CD4-positive, alpha-beta T cell treated with Interleukin-4 for 1 hour (primary cell): ENCODE measurements at regions not wholly inside any gene's neighbourhood (a gene's known extent, or its start where the extent isn't known, plus 50 kb on each side); places are given as distances from the start of the nearest gene placed in this dataset.

Source experiments
- DNase-seq, 2 donors: peaks; one replicate each; pipeline ENCODE4 v3.0.0-alpha.2; 2020 to 2022

DNA sequence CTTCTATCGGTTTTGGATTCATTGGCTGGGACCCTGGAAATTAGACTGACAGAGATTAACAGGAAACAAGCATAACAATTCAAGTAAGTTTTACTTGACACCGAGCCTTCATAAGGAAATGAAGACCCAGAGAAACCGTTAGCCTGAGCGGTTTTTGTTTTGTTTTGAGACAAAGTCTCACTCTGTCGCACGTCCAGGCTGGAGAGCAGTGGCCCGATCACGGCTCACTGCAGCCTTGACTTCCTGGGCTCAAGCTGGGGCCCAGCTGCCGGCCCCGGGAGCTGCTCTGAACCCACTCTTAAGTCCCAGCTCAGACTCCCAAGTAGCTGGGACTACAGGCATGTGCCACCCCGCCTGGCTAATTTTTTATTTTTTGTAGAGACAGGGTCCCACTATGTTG is 321.3 kb downstream of the SEC14L1 start:
- peak in 1 of 2 donors; percentile 56 for DNase-seq

- no peak for DNase-seq
These were observed 322.1 kb downstream of the SEC14L1 start for GRCh38 chr17:77462553-77463497.

- no peak for DNase-seq
These were observed 324.2 kb downstream of the SEC14L1 start for GRCh38 chr17:77464988-77465357.

DNA sequence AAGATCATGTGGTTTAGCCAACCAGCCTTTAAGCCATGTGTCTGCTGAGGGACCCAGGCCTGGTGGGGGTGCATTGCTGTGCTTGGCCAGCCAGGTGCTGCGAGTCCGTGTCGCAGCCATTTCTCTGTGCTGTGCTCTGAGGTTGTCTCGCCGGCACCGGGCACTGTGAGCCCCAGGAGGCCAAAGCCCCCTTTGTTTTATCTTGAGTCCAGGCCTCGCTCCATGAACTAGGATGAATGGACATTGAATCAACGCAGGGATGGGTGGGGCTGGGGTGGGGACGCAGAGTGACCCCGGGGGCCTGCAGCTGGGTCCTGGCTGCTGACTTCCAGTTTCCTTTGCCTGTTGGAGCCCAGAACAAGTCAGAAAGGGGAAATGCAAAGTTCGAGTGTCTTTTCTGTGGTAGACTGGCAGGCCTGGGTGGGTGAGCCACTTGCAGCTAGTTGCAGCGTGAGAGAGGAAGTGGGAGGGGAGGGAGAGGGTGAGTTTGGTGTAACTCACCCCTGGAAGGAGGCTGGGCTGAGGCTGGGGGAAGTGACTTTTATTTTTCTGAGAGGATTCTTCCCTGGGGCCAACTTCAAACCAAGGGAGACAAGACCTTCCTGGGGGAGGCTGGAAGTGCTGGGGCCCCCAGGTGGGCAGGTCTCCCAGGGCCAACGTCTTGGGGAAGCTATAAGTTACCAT is 324.7 kb downstream of the SEC14L1 start:
- DNase-seq = peak; percentile 83 to 87

GRCh38 chr17:77466140-77466539 is 325.4 kb downstream of the SEC14L1 start:
- DNase-seq = no peak

DNA sequence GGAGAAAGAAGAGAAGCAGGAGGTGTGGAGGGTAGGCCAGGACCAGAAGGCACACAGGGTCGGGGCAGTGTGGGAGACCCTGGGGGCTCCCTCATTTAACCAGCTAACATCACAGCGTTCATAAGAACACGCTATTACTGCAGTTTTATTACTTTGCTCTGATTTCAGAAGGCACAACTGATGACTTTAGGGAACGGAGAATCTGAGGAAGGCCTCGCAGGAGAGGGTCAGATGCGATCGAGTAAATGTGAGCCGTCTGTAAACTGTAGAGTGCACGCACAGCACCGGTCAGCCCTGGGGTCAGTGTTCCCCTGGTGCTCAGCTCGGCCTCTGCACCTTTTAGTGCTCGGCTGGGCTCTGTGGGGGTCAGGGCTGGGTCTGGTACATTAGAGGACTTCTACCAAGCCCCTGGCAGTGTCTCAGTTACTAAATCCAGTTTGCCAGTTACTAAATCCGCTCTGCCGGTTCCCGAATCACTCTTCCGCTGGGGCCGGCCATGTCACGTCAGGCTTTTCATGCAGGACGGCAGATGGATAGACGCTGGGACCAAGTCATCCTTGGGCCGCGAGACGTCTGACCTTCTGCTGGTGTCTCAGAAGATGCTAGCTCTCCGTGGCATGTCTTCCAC is 325.9 kb downstream of the SEC14L1 start:
- no peak for DNase-seq

DNA sequence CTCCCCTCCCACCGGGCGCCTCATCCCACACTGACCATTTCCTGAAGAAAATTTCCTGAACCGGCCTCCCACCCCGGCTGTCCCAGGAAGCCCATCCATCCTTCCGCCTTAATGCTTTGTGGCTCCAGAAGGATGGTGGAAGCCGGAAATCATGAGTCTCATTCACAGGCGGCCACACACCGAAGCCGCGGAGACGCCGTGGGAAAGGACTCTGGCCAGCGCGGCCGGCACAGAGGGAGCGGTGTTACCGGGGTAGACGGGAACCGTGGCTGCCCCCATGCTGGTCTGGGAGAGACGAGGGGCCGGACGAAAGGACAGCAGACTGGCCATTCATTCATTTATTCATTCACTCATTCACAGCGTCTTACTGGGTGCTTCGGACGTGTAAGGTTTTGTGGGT is 326.8 kb downstream of the SEC14L1 start:
- DNase-seq = no peak

DNA sequence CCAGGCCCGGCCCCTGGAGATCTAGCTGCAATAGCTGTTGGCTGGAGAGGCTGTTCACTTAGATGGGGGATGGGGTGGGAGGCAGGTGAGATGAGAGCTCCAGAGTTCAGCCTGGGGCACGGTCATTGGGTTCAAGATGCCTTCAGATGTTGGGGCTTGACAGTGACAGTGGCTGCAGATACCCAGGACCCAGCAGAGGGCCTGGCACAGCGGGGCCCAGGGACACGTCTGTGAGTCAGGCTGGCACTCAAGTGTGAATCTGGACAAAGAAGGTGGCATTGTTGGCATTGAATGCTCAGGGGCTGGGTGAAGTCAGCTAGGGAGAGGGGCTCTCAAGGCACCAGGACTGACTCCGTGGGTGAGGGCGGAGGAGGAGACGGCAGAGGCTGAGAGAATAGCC is 328.1 kb downstream of the SEC14L1 start:
- DNase-seq = no peak

DNA sequence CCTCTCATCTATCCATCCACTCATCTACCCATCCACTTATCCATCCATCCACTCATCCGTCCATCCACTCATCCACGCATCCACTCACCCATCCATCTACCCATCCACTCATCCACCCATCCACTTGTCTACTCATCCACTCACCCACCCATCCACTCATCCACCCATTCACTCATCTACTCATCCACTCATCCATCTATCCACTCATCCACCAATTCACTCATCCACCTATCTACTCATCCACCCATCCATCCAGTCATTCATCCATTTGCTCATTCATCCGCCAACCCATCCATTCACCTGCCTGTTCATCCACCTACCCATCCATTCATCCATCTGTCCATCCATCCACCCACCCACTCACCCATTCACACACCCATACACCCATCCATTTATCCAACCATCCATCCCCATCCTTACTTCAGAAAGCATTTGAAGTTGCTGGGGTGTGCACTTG is 329.6 kb downstream of the SEC14L1 start:
- DNase-seq = no peak

GRCh38 chr17:77470800-77471733 is 330.3 kb downstream of the SEC14L1 start:
- DNase-seq = no peak

DNA sequence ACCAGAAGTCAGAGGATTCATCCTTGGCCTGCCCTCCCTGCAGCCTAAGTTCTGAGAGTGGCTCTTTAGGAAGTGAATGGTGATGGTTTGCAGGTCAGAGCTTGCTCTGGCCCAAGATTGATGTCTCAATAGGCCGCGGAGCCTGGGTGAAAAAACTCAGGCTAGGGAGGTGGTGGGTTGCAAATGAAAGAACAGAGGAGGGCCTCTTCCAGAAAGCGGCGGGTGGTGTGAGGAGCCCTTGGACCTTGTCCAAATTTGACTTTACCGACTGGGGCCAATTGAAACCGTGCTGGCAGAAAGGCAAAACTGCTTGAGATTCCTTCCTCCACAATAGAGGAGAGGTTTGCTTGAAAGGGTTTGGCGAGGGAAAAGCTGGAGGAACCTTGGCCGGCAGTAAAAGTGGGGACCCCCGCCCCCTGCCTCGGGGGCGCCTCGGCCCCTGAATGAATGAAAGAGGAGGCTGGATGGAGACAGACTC is 331.3 kb downstream of the SEC14L1 start:
- DNase-seq = no peak

- no peak for DNase-seq
These were observed 331.9 kb downstream of the SEC14L1 start for GRCh38 chr17:77472468-77473310.

GRCh38 chr17:77473615-77474226 is 333.0 kb downstream of the SEC14L1 start:
- no peak for DNase-seq

- no peak for DNase-seq
These were observed 333.7 kb downstream of the SEC14L1 start for GRCh38 chr17:77474292-77474988.

DNA sequence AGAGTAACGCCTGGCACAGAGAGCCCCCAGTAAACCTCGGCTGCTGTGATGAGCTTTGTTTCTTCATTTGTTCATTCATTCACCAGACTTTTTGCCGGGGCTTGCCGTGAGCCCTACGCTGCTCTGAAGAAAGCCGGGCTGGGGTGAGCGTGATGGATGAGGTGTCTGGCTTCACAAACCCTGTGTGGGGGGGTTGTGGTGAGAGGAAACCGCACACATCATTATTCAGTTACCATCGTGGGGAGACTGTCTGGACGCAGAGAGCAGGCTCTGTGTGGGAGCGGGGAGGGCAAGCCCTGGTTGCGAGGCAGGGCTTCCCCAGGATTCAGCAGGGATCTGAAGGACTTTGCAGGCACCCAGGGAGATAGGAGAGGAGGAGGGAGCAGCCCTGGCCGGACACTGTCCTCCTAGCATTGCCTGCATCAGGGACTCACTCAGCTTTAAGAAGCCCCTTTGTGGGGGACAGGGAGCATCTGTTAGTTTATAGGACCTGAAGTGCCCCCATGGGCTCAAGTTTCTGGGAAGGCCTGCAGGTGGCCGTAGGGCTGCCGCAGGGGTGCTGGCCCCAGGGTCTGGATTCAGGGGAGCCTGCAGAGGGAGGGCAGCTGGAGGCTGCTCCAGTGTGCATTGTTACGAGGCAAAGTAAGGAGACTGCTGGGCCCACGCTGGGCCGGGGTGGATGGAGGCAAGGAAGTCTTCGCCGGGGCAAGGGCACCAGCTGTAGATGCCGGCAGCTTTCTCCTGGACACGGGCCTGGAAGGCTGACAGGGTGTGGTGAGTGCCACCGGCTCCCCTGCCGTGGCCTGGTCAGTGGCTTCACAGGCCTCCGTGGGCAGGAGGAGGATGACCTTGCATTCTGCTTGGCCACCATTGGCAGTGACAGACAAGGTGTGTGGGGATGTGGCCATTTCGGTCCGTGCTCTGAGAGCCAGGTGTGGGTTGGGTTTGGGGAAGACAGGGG is 334.5 kb downstream of the SEC14L1 start:
- peak; percentile 68 to 72 for DNase-seq

- no peak for DNase-seq
These were observed 335.2 kb downstream of the SEC14L1 start for GRCh38 chr17:77476006-77476405.

DNA sequence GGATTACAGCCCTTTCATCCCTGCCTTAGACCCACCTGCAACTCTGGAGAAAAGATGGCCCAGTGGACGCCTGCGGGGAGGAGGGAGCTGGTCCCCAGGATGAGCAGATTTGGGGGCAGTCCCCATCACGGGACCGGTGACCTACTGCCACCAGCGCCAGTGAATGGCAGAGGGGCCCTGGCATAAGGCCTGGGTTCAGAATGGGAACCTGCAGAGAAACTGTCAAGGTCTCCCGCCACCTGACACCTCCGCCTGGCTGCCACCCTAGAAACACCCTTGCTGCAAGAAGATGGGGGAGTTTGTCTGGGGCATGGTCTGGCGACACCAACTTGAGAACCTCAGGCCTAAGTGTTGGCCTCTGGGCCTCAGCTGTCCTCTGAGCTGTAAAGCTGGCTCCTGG is 335.7 kb downstream of the SEC14L1 start:
- DNase-seq = no peak

DNA sequence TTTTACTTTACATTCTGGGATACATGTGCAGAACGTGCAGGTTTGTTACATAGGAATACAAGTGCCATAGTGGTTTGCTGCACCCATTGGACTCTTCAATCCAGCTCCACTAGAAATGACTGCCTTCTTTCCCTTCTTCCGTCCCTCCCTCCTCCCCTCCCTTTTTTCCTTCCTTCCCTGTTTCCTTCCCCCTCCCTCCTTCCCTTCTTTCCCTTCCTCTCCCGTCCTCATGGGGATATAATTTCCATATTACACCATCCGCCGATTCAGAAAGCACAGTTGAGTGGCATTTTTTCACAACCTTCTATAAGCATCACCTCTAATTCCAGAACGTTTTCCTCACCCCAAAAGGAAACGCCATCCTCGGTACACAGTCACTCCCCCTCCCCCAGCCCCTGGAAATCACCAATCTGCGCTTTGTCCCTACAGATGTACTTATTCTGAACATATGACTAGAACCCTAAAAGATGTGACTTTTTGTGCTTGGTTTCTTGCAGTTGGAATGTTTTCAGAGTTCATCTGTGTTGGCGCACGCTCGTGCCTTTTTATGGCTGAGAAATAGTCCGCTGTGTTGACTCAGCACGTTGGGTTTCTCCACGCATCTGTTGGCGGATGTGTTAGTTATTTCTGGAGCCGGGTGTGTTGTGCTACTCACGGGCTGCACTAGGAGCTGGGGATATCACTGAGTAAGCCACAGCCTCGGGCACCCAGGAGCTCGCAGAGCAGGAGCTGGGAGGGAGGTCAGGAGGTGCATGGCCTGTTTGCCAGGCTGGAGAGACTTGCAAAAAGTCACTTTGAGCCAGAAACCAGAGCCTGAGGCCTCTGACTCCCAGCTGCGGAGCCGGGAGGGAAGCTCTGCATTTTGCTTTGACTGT is 336.4 kb downstream of the SEC14L1 start:
- DNase-seq = no peak
